HG02678 (cell line): ENCODE measurements at regions not wholly inside any gene's neighbourhood (a gene's known extent, or its start where the extent isn't known, plus 50 kb on each side); places are given as distances from the start of the nearest gene placed in this dataset.

Source experiments
- ATAC-seq: cut with Tn5 transposase; IDR thresholded peaks from one replicate; pipeline ENCODE4 v1.9.1; 2021; ENCODE audit warnings: mild to moderate bottlenecking, moderate library complexity; ENCODE audit not compliant: unreplicated experiment

DNA sequence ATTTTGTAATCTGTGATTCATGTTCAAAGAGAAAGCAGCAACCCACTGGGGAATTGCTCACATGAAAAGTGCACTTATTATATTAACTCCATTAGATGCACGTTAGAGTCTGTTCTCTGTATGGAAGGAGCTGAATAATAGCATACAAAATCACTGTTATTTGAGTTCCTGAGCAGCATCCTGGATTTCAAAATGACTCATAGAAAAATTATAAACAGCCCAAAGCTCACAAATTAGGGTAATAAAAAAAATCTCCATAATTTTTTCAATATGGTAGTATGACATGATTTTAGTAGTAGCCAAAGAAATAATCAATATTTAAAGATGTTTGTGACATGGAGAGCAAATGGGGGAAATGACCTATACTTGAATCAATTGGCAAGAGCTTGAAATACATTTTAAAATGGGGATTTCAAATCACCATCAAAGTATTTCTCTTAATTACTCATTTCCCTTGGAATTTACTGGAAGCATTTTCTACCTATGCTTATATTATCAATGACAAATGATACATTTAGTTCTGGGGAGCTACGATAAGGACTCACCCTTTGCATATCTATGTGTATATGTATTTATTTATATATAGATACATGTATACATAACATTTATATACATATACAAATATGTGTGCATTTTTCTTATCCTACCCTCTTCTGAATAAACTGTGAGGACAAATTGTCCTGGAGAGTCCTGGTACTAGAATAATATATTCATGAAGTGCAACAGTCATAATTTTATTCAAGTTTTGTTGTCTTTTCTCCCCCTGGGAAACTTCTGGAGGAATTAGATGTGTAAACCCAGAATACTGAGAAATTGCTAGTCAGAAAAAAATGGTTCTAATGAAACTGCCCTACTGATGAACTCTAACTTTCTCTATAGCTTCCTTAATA is 116.3 kb downstream of the RPL22L1 start:
- ATAC-seq, result no peak

GRCh38 chr3:170752571-170753155 is 117.3 kb downstream of the RPL22L1 start:
- no peak for ATAC-seq

- ATAC-seq, result no peak
Measured at GRCh38 chr3:170751899-170752293, 118.1 kb downstream of the RPL22L1 start.

DNA sequence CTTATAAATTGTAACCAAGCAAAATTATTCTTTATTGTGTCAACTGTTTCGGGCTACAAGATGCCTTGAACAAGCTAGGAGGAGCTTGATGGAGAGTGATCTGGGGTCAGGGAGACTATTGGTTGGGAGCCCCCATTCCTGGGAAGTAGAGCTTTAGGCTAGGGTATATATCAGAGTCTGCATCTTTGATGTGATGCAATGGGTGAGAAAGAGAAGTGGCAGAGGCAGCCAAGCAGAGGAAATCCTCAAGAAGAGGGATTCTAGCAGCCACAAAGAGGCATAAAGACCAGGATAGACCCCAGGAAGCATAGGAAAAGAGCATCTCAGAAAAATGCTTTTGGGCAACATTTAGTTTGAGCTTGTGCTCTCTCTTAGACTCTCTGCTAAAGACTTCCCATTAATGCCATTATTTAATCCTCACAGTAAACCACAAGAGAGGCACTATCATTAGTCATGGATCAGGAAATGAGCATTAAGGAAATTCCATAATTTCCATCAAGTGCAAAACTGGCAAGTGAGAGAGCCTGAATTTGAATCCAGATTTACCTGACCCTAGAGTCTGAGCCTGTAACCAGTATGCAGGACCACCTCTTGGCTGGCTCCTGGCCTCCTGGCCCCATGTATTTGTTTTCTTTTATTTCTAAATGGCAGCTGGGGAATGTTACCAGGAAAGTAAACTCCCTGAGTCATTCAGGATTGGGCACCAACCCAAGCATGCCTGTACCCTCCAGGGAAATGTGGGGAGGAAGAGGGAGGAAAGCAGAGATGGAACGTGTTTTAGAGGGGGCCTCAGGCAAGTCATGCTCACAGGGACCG is 118.7 kb downstream of the RPL22L1 start:
- ATAC-seq, result no peak

GRCh38 chr3:170750478-170750830 is 119.5 kb downstream of the RPL22L1 start:
- ATAC-seq, result no peak

DNA sequence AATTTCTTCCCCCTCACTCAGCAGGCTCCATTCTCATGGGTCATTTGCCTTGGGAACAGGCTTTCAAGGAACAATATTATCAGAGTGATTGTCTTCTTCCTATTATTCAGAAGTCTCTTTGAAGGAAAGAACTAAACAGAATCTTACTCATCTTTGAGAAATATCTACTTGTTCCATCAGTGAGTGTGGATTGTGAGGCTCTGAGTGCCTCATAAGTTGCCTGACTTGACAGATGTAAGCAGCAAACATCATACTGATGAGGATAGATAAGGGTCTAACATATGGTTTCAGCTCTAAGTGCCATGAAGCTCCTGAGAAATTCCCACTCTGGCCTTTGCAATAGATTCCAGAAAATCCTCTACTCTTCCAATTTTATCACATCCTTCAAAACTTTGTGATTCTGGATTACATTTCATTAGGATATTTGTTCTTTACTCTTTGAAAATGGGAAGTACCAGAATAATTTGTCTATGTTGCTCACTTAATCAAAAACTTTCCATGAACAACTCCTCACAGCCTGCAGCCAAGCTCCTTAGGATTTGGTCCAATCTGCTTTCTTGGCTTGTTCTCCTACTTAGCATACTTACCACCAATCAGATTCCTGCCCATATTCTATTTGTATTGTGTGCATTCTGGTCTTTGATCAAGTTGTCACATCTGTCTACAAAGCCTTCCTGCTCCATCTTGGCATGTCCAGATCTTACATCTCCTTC is 120.1 kb downstream of the RPL22L1 start:
- ATAC-seq, result no peak

DNA sequence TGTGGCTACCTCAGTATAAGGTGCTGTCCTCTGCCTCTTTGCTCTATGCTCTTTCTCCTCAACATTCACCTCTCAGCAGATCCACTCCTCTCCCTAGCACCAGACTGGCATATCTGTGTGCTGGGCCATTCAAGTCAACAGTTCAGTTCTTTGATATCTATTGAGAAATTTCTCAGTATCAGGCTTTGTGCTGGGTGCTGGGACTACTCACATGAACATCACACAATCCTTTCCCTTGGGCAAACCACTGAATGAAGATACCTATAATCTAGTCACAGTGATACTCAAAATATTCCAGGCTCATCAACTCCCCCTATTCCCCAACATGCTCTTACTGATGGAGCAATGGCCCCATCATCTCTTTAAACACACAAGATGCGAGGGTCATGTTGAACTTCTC is 120.8 kb downstream of the RPL22L1 start:
- ATAC-seq, result no peak

- ATAC-seq, result no peak
Measured at GRCh38 chr3:170746175-170746942, 123.6 kb downstream of the RPL22L1 start.

- no peak for ATAC-seq
Measured at GRCh38 chr3:170745211-170745718, 124.7 kb downstream of the RPL22L1 start.

DNA sequence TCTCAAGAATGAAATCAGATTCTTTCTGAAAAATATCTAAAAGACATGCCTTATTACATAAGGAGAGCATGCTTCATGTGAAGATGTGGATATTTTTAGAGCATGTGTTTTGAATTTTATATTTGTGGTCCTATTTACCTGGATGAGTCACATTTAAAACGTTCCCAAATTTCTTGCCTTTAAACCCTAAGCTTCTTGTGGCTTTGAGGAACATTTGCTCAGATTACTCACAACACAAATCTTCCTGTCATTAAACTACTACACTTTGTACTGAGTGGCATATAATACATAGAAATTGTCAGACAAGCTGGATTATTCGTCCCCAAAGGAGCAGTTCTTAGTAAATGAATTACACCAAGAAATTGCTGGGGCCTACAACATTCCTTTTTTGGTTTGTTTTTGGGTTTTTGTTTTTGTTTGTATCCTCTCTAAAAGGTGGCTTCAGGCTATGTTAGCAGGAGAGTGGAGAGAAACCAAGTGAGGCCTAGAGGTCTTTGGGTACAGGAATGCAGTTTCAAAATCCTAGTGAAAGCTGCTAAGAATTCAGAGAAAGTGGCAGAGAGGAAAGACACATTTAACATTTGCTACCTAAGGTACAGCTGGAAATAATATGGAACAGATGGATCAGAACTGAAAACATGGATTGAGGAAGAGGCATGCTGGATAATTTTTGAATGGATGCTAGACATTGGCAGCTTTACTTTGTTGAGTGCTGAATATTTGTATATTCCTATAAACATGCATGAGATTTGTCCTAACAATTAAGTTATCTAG is 128.1 kb downstream of the RPL22L1 start:
- ATAC-seq, result no peak

DNA sequence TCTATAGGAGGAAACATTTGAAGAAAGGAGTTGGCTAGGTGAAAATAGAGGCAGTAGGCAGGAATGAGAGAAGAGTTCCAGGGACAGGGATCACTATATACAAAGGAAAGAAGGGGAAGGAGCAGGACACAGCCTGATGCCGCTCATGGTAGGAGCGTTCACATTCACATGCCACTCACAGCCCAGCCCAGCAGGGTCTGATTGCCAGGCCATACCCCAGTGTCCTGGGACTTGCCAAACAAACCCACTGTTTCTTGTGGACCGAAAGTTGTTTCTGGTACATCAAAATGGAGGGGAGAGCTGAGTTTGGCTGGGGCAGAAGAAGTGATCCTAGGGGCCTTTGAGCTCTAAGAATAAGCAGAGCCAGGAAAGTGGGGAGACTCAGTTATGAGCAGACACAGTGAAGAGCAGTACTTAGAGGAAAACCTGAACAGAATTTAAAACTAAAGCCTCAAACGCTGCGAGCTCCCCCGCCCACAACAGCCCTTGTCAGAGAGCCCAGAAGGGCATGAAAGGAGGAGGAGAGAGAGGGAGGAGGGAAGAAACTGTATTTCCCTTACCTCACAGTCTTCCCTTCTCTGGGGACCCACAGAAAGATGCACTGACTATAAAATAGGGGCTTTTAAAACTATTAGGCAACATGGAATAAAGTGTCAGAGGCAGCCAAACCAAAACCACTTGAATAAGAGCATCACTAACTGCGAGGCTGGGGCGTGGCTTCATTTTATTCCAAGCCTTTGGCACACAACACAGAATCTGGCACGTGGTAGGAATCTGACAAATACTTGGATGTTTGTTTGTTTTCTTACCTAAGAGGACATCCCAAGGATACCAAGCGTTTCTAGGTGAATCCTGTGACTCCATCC is 129.0 kb downstream of the RPL22L1 start:
- ATAC-seq, result no peak

DNA sequence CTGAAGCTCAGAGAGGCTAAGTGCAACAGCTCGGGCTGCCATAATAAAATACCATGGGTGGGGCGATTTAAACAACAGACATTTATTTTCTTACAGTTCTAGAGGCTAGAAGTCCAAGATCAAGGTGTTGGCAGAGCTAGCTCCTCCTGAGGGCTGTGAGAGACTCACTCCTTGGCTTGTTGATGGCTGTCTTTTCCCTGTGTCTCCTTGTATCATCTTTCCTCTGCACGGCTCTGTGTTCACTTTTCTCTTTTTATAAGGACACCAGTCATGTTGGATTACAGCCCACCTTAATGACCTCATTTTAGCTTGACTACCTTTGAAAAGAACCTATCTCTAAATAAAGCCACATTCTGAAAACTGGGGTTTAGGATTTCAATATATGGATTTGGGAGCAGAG is 129.7 kb downstream of the RPL22L1 start:
- no peak for ATAC-seq

GRCh38 chr3:170739410-170739809 is 130.6 kb downstream of the RPL22L1 start:
- ATAC-seq, result no peak

GRCh38 chr3:170738766-170739165 is 131.2 kb downstream of the RPL22L1 start:
- no peak for ATAC-seq

DNA sequence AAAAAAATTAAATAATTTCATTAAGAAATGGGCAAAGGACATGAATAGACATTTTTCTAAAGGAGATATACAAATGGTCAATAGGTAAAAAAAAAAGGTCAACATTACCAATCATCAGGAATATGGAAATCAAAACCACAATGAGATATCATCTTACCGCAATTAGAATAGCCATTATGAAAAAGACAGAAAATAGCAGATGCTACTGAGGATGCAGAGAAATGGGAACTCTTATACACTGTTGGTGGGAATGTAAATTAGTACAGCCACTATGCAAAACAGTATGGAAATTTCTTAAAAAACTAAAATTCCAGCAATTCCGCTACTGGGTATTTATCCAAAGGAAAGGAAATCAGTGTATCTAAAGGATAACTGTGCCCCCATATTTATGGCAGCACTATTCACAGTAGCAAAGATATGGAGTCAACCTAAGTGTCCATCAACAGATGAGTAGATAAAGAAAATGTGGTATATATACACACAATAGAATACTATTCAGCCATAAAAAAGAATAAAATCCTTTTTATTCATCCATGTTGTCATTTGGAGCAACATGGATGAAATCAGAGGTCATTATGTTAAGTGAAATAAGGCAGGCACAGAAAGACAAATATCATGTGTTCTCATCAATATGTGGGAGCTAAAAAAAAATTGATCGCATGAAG is 132.4 kb downstream of the RPL22L1 start:
- no peak for ATAC-seq

- ATAC-seq, result no peak
Measured at GRCh38 chr3:170735821-170736220, 134.2 kb downstream of the RPL22L1 start.

- no peak for ATAC-seq
Measured at GRCh38 chr3:170734735-170735065, 135.3 kb downstream of the RPL22L1 start.
